HepG2 (cell line): ENCODE measurements at regions not wholly inside any gene's neighbourhood (a gene's known extent, or its start where the extent isn't known, plus 50 kb on each side); places are given as distances from the start of the nearest gene placed in this dataset.

Experiments used
- ATAC-seq: fragments of 200-7000 bp; cut with Tn5 transposase; 3 replicates; pipeline ENCODE4 v1.9.1; 2020; ENCODE audit warnings: mild to moderate bottlenecking, moderate library complexity
- BruUV-seq: library from RNA; stranded (reverse); fragments of 400-500 nt; replicated peaks from 2 replicates; lab custom pipeline; 2021; lab: Mats Ljungman, UMichigan
- CTCF ChIA-PET: fragments of 300-600 bp; formaldehyde crosslinking; extraction: SDS; loops from one replicate; lab custom pipeline; 2021; ENCODE audit warnings: low total read pairs, inconsistent platforms, low intra/inter-chr PET ratio; lab: Yijun Ruan, JAX
- POLR2A ChIA-PET: fragments of 350-600 bp; sonication (Branson Sonifier 250); formaldehyde crosslinking; loops from one replicate; lab custom pipeline; 2020; ENCODE audit warnings: antibody characterized with exemption, inconsistent platforms; lab: Yijun Ruan, JAX
- DNase-seq: peaks from one replicate; pipeline ENCODE4 v3.0.0-alpha.2; 2015; ENCODE audit warnings: low spot score
- FAIRE-seq: peaks from 3 replicates; lab custom pipeline; 2011; peaks lifted over from hg19 to GRCh38; lab: Jason Lieb, UNC
- H2AFZ ChIP-seq: one replicate; pipeline ENCODE4 v1.6.1; 2011; ENCODE audit warnings: low read length, inconsistent platforms
- H3K27ac ChIP-seq: fragments of 300-600 bp; 3 replicates; pipeline ENCODE4 v1.8.0; 2011; ENCODE audit warnings: mixed run types, mild to moderate bottlenecking, mixed read lengths, low read length, inconsistent platforms; ENCODE audit not compliant: insufficient read depth; ENCODE audit errors: extremely low read length
- H3K27me3 ChIP-seq, 2 experiments: fragments of 200-600 bp in 1 of 2; 2 replicates in 1 of 2; 3 replicates in 1 of 2; pipeline versions ENCODE4 v1.6.0 to v1.8.0; 2011; ENCODE audit warnings: low read length in 2 of 2, mild to moderate bottlenecking in 2 of 2, moderate library complexity in 2 of 2, inconsistent platforms in 1 of 2; ENCODE audit not compliant: insufficient read depth in 2 of 2, control insufficient read depth in 1 of 2
- H3K36me3 ChIP-seq, 2 experiments: fragments of 200-600 bp in 1 of 2; replicated peaks in 1 of 2; 2 replicates in 1 of 2; 3 replicates in 1 of 2; pipeline versions ENCODE4 v1.5.1 to v1.8.0; 2011; ENCODE audit warnings: low read length in 2 of 2, inconsistent platforms in 1 of 2; ENCODE audit not compliant: insufficient read depth in 2 of 2, control insufficient read depth in 1 of 2
- H3K4me1 ChIP-seq: 2 replicates; pipeline ENCODE4 v1.5.1; 2012; ENCODE audit warnings: low read length, inconsistent platforms; ENCODE audit not compliant: insufficient read depth
- H3K4me2 ChIP-seq: 2 replicates; pipeline ENCODE4 v1.6.0; 2011; ENCODE audit warnings: low read depth, low read length, inconsistent platforms
- H3K4me3 ChIP-seq, 3 experiments: fragments of 200-600 bp in 1 of 3; sonication (generic), shearing (Covaris generic) in 1 of 3; replicated peaks in 1 of 3; 2 replicates each; pipeline ENCODE4 v1.5.1; 2011 to 2016; ENCODE audit warnings: low read length in 3 of 3, inconsistent platforms in 2 of 3, low read depth in 2 of 3, mild to moderate bottlenecking in 2 of 3, control low read depth in 1 of 3, mixed read lengths in 1 of 3; ENCODE audit not compliant: insufficient read depth in 1 of 3
- H3K79me2 ChIP-seq: one replicate; pipeline ENCODE4 v1.6.1; 2011; ENCODE audit warnings: low read length, inconsistent platforms; ENCODE audit not compliant: insufficient read depth
- H3K9ac ChIP-seq: 2 replicates; pipeline ENCODE4 v1.6.0; 2011; ENCODE audit warnings: mild to moderate bottlenecking, low read depth, low read length, inconsistent platforms; ENCODE audit not compliant: insufficient read depth
- H3K9me3 ChIP-seq: 2 replicates; pipeline ENCODE4 v1.5.1; 2012; ENCODE audit warnings: mild to moderate bottlenecking, low read length
- H4K20me1 ChIP-seq: 2 replicates; pipeline ENCODE4 v1.6.0; 2011; ENCODE audit warnings: inconsistent platforms, mild to moderate bottlenecking, low read length, moderate library complexity; ENCODE audit not compliant: insufficient read depth
- NFYC ChIP-seq: IDR thresholded peaks from 2 replicates; pipeline ENCODE4 v1.6.1; 2016; ENCODE audit warnings: missing genetic modification reagents, missing compliant biosample characterization
- SAFB2 ChIP-seq: sonication (generic); formaldehyde crosslinking; IDR thresholded peaks from 2 replicates; pipeline ENCODE4 v1.5.1; 2020; ENCODE audit warnings: missing genetic modification reagents, low read depth, mild to moderate bottlenecking, borderline replicate concordance
- TARDBP ChIP-seq: sonication (generic); formaldehyde crosslinking; IDR thresholded peaks from 2 replicates; pipeline ENCODE4 v1.8.0; 2022; ENCODE audit warnings: mild to moderate bottlenecking, missing genetic modification reagents
- U2AF2 ChIP-seq: fragments of 200-400 bp; formaldehyde crosslinking; IDR thresholded peaks from 2 replicates; pipeline ENCODE4 v1.6.1; 2017; ENCODE audit warnings: low read depth, mild to moderate bottlenecking, low read length
- ZBTB34 ChIP-seq: sonication (generic); formaldehyde crosslinking; IDR thresholded peaks from 2 replicates; pipeline ENCODE4 v1.8.0; 2022; ENCODE audit warnings: mild to moderate bottlenecking, missing genetic modification reagents
- ZMYM3 ChIP-seq: sonication (generic); formaldehyde crosslinking; IDR thresholded peaks from 2 replicates; pipeline ENCODE4 v1.5.1; 2020; ENCODE audit warnings: mild to moderate bottlenecking, missing genetic modification reagents
- ZNF691 ChIP-seq: sonication (generic); formaldehyde crosslinking; IDR thresholded peaks from 2 replicates; pipeline ENCODE4 v1.4.0; 2020; ENCODE audit warnings: missing genetic modification reagents, low read depth, mild to moderate bottlenecking, borderline replicate concordance
- ZNF766 ChIP-seq: sonication (generic); formaldehyde crosslinking; IDR thresholded peaks from 2 replicates; pipeline ENCODE4 v1.5.0; 2020; ENCODE audit warnings: missing genetic modification reagents, borderline replicate concordance
- WGBS: methylation state at CpG from one replicate; pipeline ENCODE4 v1.1.6; 2017; ENCODE audit warnings: low lambda C conversion rate; 5-methylcytosine and 5-hydroxymethylcytosine counted together
- in situ Hi-C: cut with HindIII; loops from 2 replicates; pipeline ENCODE4 v1.10.0; 2017; ENCODE audit warnings: low pct_unique_long_range_greater_than_20kb; ENCODE audit not compliant: extremely low pct_ligation_motif_present
- intact Hi-C: fragments of 100-400 bp; cut with micrococcal nuclease; formaldehyde crosslinking; loops from one replicate; pipeline ENCODE4 v1.10.0; 2022; ENCODE audit not compliant: unreplicated experiment
- TF ChIP-seq, protein P1 (sequence below): fragments of 450-650 bp; IDR thresholded peaks from 2 replicates; pipeline ENCODE4 v1.6.1; 2016
- TF ChIP-seq, protein P2 (sequence below): sonication (generic); formaldehyde crosslinking; conservative IDR thresholded peaks from 2 replicates; pipeline ENCODE4 v1.4.0; 2020; ENCODE audit warnings: missing genetic modification reagents

DNA sequence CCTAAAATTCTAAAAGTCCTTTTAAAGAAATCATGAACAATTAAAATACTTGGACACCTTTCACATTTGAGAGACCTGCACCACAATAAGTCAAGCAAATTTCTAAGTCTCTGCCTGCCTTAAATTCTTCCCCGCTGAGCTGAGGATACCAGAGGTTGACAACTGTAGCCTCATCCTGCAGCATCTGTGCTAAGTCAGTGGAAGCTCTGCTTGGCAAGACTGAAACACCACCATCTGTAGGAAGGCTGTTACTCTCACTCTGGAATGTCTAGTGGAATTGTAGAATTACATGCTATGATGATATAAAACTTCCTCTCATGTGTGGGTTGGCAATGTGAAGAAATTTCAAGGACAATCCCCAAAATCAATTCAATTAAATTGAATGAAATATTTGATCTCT is 1756.5 kb downstream of the NCAM2 start:
- Histone ChIP-seq H3K36me3 (no peaks in the 10 kb centered on the region), H3K4me1 (no peaks in the 10 kb centered on the region), H3K27ac (no peak overlapping the region), H3K79me2 (no peaks in the 10 kb centered on the region), H3K9me3 (peaks cover 72% of the 10 kb centered on the region), H3K4me2 (no peak overlapping the region), H3K27me3 (no peaks in the 10 kb centered on the region), H3K9ac (no peak overlapping the region), H4K20me1 (no peaks in the 10 kb centered on the region), H2AFZ (no peak overlapping the region), H3K4me3 (no peak overlapping the region)
- BruUV-seq, result no TSS peak
- TF ChIP-seq U2AF2, result no peak
- ChIA-PET CTCF (no interaction called here), POLR2A (no interaction called here)
- DNase-seq, result no peak
- in situ Hi-C loops, result no loop called here
- intact Hi-C loops, result no loop called here
- ATAC-seq, result no peak
- no peak for FAIRE-seq
- WGBS, result 33% methylated on average over 1 of the region's 1 CpG

DNA sequence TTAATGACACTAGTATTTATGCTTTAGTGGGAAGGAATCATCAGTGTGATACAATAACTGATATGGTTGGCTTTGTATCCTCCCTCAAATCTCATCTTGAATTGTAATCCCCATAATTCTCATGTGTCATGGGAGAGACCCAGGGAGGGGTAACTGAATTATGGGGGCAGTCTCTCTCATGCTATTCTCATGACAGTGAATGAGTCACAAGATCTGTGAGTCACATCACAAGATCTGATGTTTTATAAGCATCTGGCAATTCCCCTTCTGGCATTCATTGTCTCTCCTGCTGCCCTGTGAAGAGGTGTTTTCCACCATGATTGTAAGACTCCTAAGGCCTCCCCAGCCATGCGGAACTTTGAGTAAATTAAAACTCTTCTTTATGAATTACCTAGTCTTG is 1760.3 kb downstream of the NCAM2 start:
- Histone ChIP-seq H3K9ac (no peak overlapping the region), H3K4me3 (no peak overlapping the region), H3K4me1 (no peaks in the 10 kb centered on the region), H3K27me3 (no peaks in the 10 kb centered on the region; a peak in 1 of 5 replicates), H3K4me2 (no peak overlapping the region), H3K9me3 (peaks cover 89% of the 10 kb centered on the region), H2AFZ (no peak overlapping the region), H3K36me3 (no peaks in the 10 kb centered on the region), H4K20me1 (no peaks in the 10 kb centered on the region), H3K79me2 (no peaks in the 10 kb centered on the region), H3K27ac (no peak overlapping the region)
- ATAC-seq, result no peak
- TF ChIP-seq SAFB2 (no peak), ZNF766 (CRISPR knock-in tag) (no peak), NFYC (no peak), ZMYM3 (no peak), ZBTB34 (no peak), ZNF691 (CRISPR knock-in tag) (no peak), TARDBP (CRISPR knock-in tag) (no peak)
- TF ChIP-seq, protein P1, sequence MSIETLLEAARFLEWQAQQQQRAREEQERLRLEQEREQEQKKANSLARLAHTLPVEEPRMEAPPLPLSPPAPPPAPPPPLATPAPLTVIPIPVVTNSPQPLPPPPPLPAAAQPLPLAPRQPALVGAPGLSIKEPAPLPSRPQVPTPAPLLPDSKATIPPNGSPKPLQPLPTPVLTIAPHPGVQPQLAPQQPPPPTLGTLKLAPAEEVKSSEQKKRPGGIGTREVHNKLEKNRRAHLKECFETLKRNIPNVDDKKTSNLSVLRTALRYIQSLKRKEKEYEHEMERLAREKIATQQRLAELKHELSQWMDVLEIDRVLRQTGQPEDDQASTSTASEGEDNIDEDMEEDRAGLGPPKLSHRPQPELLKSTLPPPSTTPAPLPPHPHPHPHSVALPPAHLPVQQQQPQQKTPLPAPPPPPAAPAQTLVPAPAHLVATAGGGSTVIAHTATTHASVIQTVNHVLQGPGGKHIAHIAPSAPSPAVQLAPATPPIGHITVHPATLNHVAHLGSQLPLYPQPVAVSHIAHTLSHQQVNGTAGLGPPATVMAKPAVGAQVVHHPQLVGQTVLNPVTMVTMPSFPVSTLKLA, result no peak
- TF ChIP-seq, protein P2, sequence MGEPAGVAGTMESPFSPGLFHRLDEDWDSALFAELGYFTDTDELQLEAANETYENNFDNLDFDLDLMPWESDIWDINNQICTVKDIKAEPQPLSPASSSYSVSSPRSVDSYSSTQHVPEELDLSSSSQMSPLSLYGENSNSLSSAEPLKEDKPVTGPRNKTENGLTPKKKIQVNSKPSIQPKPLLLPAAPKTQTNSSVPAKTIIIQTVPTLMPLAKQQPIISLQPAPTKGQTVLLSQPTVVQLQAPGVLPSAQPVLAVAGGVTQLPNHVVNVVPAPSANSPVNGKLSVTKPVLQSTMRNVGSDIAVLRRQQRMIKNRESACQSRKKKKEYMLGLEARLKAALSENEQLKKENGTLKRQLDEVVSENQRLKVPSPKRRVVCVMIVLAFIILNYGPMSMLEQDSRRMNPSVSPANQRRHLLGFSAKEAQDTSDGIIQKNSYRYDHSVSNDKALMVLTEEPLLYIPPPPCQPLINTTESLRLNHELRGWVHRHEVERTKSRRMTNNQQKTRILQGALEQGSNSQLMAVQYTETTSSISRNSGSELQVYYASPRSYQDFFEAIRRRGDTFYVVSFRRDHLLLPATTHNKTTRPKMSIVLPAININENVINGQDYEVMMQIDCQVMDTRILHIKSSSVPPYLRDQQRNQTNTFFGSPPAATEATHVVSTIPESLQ (CRISPR knock-in tag), result no peak
- CTCF ChIA-PET, result no interaction called here
- FAIRE-seq, result no peak
- POLR2A ChIA-PET, result no interaction called here
- intact Hi-C loops (no loop called here), in situ Hi-C loops (no loop called here)
- 9% methylated on average over 1 of the region's 1 CpG for WGBS
- DNase-seq, result no peak
- no TSS peak for BruUV-seq
